ENCODE measurements at regions not wholly inside any gene's neighbourhood (a gene's known extent, or its start where the extent isn't known, plus 50 kb on each side); places are given as distances from the start of the nearest gene placed in this dataset.

DNA sequence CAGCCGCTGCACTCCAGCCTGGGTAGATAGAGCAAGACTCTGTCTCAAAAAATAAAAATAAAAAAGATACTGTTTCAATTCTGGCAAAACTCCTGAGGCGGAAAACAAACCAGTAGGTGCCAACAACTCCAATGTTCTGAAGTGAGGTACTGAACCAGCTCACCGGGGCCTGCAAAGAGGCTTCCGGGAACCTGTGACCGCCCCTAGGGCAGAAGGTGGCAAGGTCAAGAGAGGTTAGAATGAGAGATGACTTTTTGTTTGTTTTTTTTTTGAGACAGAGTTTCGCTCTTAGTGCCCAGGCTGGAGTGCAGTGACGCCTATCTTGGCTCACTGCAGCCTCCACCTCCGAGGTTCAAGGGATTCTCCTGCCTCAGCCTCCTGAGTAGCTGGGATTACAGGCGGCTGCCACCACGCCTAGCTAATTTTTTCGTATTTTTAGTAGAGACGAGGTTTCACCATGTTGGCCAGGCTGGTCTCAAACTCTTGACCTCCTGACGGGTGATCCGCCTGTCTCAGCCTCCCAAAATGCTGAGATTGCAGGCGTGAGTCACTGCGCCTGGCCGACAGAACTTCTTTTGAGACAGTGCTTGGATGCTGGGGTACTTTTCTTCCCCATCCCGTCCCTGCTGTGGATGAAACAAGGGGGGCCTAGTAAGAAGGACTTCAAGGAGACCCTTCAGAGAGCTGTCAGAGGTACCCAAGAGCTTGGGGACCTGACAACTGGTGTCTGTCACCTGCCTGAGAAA is 91.9 kb upstream of the SLC25A33 start:
- DNase-seq (ENCODE audit: low spot score): no peak
- ChIA-PET CTCF (interaction anchor here (0.7 to 1.1 kb wide), 2 partner anchors 8 to 181 kb away, joined by 3 to 6 read pairs; no protein-coding TSS in a partner anchor), POLR2A (ENCODE audit: low non-redundant PET) (no interaction called here)
- H3K27ac ChIP-seq: no peak overlapping the region
- TF ChIP-seq, protein P1, sequence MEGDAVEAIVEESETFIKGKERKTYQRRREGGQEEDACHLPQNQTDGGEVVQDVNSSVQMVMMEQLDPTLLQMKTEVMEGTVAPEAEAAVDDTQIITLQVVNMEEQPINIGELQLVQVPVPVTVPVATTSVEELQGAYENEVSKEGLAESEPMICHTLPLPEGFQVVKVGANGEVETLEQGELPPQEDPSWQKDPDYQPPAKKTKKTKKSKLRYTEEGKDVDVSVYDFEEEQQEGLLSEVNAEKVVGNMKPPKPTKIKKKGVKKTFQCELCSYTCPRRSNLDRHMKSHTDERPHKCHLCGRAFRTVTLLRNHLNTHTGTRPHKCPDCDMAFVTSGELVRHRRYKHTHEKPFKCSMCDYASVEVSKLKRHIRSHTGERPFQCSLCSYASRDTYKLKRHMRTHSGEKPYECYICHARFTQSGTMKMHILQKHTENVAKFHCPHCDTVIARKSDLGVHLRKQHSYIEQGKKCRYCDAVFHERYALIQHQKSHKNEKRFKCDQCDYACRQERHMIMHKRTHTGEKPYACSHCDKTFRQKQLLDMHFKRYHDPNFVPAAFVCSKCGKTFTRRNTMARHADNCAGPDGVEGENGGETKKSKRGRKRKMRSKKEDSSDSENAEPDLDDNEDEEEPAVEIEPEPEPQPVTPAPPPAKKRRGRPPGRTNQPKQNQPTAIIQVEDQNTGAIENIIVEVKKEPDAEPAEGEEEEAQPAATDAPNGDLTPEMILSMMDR (conservative IDR thresholded peaks at IDR 0.05; ENCODE audit: low read depth): no peak

DNA sequence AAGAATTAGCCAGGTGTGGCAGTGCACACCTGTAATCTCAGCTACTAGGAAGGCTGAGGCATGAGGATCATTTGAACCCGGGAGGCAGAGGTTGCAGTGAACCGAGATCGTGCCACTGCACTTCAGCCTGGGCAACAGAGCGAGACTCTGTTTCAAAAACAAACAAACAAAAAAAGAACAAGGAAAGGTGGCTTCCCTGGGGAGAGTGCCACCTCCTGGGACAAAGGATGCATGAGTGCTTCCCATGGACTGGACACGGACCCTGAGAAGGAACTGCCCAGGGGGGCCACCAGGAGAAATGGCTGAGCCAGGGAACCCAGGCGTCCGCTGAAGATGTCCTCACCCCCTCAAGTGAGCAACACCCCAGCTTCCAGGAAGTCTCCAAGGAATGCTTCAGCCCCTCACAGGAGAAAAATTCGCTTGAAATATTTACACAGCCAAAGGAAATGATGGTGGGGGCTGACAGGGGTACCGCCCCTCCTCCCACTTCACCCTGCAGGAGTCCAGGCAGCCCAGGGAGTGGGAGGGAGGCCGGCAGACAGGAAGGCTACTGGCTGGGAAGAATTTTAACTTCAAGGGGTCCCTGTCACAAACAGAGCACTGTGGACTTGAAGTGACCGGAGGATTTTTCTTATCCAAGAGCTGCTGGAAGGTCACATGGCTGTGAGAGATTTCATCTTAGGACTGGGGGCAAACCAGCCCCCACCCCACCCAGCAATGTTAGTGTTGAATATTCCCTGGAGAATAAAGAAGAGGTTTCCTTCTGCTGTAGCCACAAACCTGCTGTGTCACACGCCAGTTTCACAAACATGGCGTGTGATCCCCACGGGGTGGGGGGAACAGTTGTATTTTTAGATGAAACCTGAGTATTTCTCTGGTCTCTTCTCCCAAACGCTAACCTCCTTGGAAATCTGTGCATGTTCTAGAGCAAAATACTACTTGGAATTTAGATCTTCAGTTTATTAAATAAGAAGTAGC is 90.8 kb upstream of the SLC25A33 start:
- POLR2A ChIA-PET (ENCODE audit: low non-redundant PET): no interaction called here
- no peak for DNase-seq (ENCODE audit: low spot score)
- TF ChIP-seq, protein P1 (conservative IDR thresholded peaks at IDR 0.05; ENCODE audit: low read depth): no peak
- CTCF ChIA-PET: interaction anchor here (0.6 kb wide), 1 partner anchor 49 kb away, joined by 3 read pairs; no protein-coding TSS in a partner anchor
- H3K27ac ChIP-seq: peak overlapping the region; percentile 80

- ChIA-PET CTCF (interaction anchor here (0.5 to 0.6 kb wide), 2 partner anchors 50 to 1781 kb away, joined by 3 read pairs; no protein-coding TSS in a partner anchor), POLR2A (ENCODE audit: low non-redundant PET) (no interaction called here)
- peak overlapping the region; percentile 80 for H3K27ac ChIP-seq
- TF ChIP-seq, protein P1 (conservative IDR thresholded peaks at IDR 0.05; ENCODE audit: low read depth): no peak
- DNase-seq (ENCODE audit: low spot score): no peak
Observed at GRCh38 chr1:9449110-9449627, 90.1 kb upstream of the SLC25A33 start.

GRCh38 chr1:9449976-9450696 is 89.1 kb upstream of the SLC25A33 start:
- TF ChIP-seq, protein P1 (conservative IDR thresholded peaks at IDR 0.05; ENCODE audit: low read depth): no peak
- peak overlapping the region; percentile 80 for H3K27ac ChIP-seq
- CTCF ChIA-PET: interaction anchor here (0.6 kb wide), 1 partner anchor 331 kb away, joined by 3 read pairs; no protein-coding TSS in a partner anchor
- DNase-seq (ENCODE audit: low spot score): no peak
- POLR2A ChIA-PET (ENCODE audit: low non-redundant PET): no interaction called here

DNA sequence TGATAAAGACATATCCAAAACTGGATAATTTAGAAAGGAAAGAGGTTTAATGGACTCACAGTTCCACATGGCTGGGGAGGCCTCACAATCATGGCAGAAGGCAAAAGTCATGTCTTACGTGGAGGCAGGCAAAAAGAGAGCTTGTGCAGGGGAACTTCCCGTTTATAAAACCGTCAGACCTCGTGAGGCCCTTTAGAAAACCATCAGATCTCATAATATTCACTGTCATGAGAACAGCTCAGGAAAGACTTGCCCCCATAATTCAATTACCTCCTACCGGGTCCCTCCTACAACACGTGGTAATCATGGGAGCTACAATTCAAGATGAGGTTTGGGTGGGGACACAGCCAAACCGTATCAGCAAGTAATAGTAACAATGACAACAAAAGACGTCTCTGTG is 88.2 kb upstream of the SLC25A33 start:
- peak overlapping the region; percentile 80; the same call in 1 of the 2 replicates for H3K27ac ChIP-seq
- CTCF ChIA-PET: interaction anchor here (0.6 to 0.7 kb wide), 2 partner anchors 8 to 184 kb away, joined by 3 read pairs; no protein-coding TSS in a partner anchor
- TF ChIP-seq, protein P1 (conservative IDR thresholded peaks at IDR 0.05; ENCODE audit: low read depth): no peak
- no peak for DNase-seq (ENCODE audit: low spot score)
- POLR2A ChIA-PET (ENCODE audit: low non-redundant PET): no interaction called here

All from RWPE1 (cell line).